ENCODE measurements at regions not wholly inside any gene's neighbourhood (a gene's known extent, or its start where the extent isn't known, plus 50 kb on each side); places are given as distances from the start of the nearest gene placed in this dataset.

GRCh38 chr4:166277853-166278252 is 404.8 kb downstream of the TLL1 start:
- Mint-ChIP-seq H3K4me3 (no peak overlapping the region), H3K4me1 (ENCODE audit: low read depth) (no peaks in the 10 kb centered on the region), H3K27ac (no peak overlapping the region), H3K9me3 (peaks cover 4% of the 10 kb centered on the region), H3K27me3 (no peaks in the 10 kb centered on the region), H3K36me3 (ENCODE audit: low read depth) (no peaks in the 10 kb centered on the region)
- DNase-seq, result no peak
- intact Hi-C loops (cut with micrococcal nuclease), result no loop called here
- ChIA-PET POLR2A (no interaction called here), CTCF (no interaction called here)
- no peak for ATAC-seq
- no peak for TF ChIP-seq CTCF (IDR thresholded peaks at IDR 0.05)

- Mint-ChIP-seq H3K36me3 (ENCODE audit: low read depth) (no peaks in the 10 kb centered on the region), H3K4me1 (ENCODE audit: low read depth) (no peaks in the 10 kb centered on the region), H3K27me3 (no peaks in the 10 kb centered on the region), H3K4me3 (no peak overlapping the region), H3K9me3 (peaks cover 4% of the 10 kb centered on the region), H3K27ac (no peak overlapping the region)
- DNase-seq, result no peak
- ATAC-seq, result no peak
- intact Hi-C loops (cut with micrococcal nuclease), result no loop called here
- TF ChIP-seq CTCF (IDR thresholded peaks at IDR 0.05), result no peak
- ChIA-PET POLR2A (no interaction called here), CTCF (no interaction called here)
Observed at GRCh38 chr4:166279261-166279660, 406.2 kb downstream of the TLL1 start.

GRCh38 chr4:166280642-166281041 is 407.6 kb downstream of the TLL1 start:
- Mint-ChIP-seq H3K27me3 (no peaks in the 10 kb centered on the region), H3K27ac (no peak overlapping the region), H3K9me3 (peaks cover 2% of the 10 kb centered on the region), H3K36me3 (ENCODE audit: low read depth) (no peaks in the 10 kb centered on the region), H3K4me1 (ENCODE audit: low read depth) (no peaks in the 10 kb centered on the region), H3K4me3 (no peak overlapping the region)
- intact Hi-C loops (cut with micrococcal nuclease), result no loop called here
- POLR2A ChIA-PET, result no interaction called here
- DNase-seq, result no peak
- no peak for TF ChIP-seq CTCF (IDR thresholded peaks at IDR 0.05)
- CTCF ChIA-PET, result no interaction called here
- ATAC-seq, result no peak

GRCh38 chr4:166282081-166282770 is 409.2 kb downstream of the TLL1 start:
- POLR2A ChIA-PET, result no interaction called here

GRCh38 chr4:166284221-166284620 is 411.2 kb downstream of the TLL1 start:
- TF ChIP-seq CTCF (IDR thresholded peaks at IDR 0.05), result no peak
- H3K36me3 Mint-ChIP-seq (ENCODE audit: low read depth), result no peaks in the 10 kb centered on the region
- no peaks in the 10 kb centered on the region for H3K27me3 Mint-ChIP-seq
- DNase-seq (no peak), ATAC-seq (no peak)
- intact Hi-C loops (cut with micrococcal nuclease), result no loop called here
- H3K27ac Mint-ChIP-seq, result no peak overlapping the region
- no peak overlapping the region for H3K4me3 Mint-ChIP-seq
- no peaks in the 10 kb centered on the region for H3K9me3 Mint-ChIP-seq
- POLR2A ChIA-PET, result no interaction called here
- no peaks in the 10 kb centered on the region for H3K4me1 Mint-ChIP-seq (ENCODE audit: low read depth)
- CTCF ChIA-PET, result no interaction called here

More at GRCh38 chr4:166282081-166282770, 409.2 kb downstream of the TLL1 start:
- no peak overlapping the region for H3K4me3 Mint-ChIP-seq
- CTCF ChIA-PET, result no interaction called here
- H3K4me1 Mint-ChIP-seq (ENCODE audit: low read depth), result no peaks in the 10 kb centered on the region
- no peaks in the 10 kb centered on the region for H3K36me3 Mint-ChIP-seq (ENCODE audit: low read depth)
- peaks cover 2% of the 10 kb centered on the region for H3K9me3 Mint-ChIP-seq
- no peak for TF ChIP-seq CTCF (IDR thresholded peaks at IDR 0.05)
- no peak overlapping the region for H3K27ac Mint-ChIP-seq
- DNase-seq (no peak), ATAC-seq (no peak)
- H3K27me3 Mint-ChIP-seq, result no peaks in the 10 kb centered on the region
- intact Hi-C loops (cut with micrococcal nuclease), result no loop called here

Measured in activated CD8-positive, alpha-beta T cell treated with anti-CD3 and anti-CD28 coated beads for 36 hours (primary cell).